ENCODE measurements at regions not wholly inside any gene's neighbourhood (a gene's known extent, or its start where the extent isn't known, plus 50 kb on each side); places are given as distances from the start of the nearest gene placed in this dataset.

DNA sequence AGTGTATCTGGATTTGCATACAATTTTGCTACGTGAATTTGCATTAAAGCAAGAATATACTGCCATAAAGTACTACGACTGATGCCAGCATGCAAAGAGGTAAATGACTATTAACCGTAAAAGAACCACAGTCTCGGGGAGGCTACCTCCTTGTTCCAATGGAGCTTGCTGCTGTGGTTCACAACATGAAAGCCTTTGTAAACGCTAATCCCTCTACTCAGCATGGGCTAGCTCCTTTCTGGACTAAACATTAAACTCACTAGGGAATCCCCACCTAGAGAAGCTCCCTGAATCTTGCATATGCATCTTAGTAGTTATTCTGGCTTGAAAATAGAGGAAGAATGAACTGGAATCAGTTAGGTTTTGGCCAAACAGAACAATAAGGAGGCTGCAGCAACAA, 60.5 kb upstream of the ARHGAP32 start:
- TF ChIP-seq, protein P1, sequence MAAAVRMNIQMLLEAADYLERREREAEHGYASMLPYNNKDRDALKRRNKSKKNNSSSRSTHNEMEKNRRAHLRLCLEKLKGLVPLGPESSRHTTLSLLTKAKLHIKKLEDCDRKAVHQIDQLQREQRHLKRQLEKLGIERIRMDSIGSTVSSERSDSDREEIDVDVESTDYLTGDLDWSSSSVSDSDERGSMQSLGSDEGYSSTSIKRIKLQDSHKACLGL (CRISPR knock-in tag; IDR thresholded peaks at IDR 0.05), result no peak
- TF ChIP-seq BCLAF1 (IDR thresholded peaks at IDR 0.05) (no peak), ZNF616 (CRISPR knock-in tag; IDR thresholded peaks at IDR 0.05; ENCODE audit: low read depth) (no peak), IRF2 (CRISPR knock-in tag; IDR thresholded peaks at IDR 0.05) (no peak), RFX5 (IDR thresholded peaks at IDR 0.05; ENCODE audit: low read depth, low read length) (no peak), EZH2 (conservative IDR thresholded peaks at IDR 0.05; ENCODE audit: low read depth, low read length) (no peak), ETS1 (CRISPR knock-in tag; IDR thresholded peaks at IDR 0.05) (no peak)

Data from HepG2 (cell line).